HG02840 (cell line): ENCODE measurements at regions not wholly inside any gene's neighbourhood (a gene's known extent, or its start where the extent isn't known, plus 50 kb on each side); places are given as distances from the start of the nearest gene placed in this dataset.
"Not testable (repeated sequence)": the region's sequence is repeated elsewhere in the genome, so short reads cannot be mapped to it uniquely, and the experiment has no call there.

Experiments
- ATAC-seq: cut with Tn5 transposase; IDR thresholded peaks from one replicate; pipeline ENCODE4 v1.9.1; 2021; ENCODE audit warnings: mild to moderate bottlenecking, moderate library complexity, moderate number of reproducible peaks; ENCODE audit not compliant: unreplicated experiment, low FRiP score

DNA sequence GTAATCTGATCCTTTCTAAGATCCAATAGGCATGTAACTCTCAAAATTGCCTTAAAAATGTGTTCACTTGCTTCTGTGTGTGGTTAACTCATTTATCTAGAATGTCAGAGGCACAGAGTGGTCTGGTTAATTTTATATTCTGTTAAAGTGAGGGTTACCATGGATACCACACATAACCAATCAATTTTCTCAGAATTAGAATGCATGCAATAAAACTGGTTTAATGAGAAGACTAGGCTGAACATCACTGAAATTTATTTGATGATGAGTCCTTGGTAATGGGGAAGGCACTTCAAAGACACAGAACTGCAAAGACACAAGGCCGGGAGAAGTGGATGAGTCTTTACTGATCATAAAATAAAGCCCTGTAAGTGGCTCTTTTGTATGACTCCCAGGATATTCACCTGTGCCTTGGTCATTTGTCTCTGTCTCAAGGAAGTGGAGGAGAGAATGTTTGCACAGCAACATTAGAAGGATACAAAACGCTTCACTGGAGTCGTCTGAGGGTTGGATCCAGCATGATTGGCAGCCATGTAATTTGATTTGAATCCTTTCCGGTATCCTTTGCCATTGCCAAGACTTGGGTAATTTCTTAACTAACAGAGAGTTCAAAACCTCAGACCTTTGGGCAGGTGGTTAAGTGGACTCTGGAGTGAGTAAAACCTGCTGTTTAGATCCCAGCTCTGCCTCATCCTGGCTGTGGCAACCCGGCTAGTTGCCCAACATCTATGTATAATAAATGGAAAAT lies 94.0 kb upstream of the RBPJ start:
- ATAC-seq: no peak

DNA sequence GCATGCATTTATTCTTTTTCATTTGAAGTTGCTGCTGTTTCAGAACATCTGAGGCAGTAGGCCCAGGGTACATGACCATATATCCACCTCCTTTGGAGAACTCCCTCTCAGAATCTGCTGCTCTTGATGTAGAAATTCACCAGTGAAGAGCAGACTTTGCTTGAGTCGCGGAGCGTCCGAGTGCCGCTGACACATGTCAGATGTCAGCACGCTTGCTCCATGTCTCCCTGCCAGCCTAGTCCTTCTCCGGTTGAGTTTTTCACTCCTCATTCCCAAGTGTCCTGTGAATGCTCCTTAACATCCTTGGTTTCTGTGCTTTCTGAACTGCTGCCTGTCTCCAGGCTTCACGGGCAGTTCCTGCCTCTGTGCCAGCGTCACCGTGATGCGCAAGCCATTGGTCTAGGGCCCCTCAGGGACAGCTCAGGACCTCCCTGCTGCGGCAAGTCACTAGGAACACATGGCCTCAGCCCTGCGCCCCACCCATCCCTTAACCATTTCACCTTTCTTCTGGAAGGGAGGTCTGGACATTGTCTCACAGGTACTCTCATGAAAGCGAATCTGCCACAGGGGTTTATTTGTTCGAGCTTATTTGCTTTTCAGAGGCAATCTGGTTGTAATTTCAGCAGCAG lies 93.1 kb upstream of the RBPJ start:
- no peak for ATAC-seq

DNA sequence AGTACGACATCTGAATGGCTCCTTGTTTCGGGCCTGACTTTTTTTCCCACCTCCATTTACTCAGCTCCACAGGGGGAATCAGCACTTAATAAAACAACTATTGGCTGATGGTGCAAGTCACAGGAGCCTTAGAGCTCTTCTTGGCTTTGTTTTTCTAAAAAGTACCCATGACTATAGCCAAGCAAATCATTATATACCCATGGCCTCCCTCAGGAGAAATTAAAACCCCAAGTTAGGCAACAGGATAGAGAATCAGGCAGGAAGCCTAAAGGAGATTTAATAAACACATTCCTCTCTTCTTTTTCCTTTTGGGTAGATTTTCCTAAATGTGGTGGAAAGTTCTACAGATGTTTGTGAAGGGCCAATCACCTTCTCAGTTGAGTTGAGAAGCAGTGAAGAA lies 91.9 kb upstream of the RBPJ start:
- no peak for ATAC-seq

DNA sequence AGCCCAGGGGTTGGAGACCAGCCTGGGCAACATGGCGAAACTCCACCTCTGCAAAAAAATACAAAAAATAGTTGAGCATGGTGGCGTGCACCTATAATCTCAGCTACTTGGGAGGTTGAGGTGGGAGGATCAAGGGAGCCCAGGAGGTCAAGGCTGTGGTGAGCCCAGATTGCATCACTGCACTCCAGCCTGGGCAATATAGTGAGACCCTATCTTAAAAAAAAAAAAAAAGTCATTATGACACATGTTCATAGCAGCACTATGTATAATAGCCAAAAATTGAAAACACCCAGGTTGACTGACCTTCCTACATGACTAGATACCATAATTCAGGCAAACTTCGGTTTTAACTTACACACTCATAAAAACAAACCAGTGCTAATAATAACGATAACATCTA lies 90.8 kb upstream of the RBPJ start:
- no peak for ATAC-seq

DNA sequence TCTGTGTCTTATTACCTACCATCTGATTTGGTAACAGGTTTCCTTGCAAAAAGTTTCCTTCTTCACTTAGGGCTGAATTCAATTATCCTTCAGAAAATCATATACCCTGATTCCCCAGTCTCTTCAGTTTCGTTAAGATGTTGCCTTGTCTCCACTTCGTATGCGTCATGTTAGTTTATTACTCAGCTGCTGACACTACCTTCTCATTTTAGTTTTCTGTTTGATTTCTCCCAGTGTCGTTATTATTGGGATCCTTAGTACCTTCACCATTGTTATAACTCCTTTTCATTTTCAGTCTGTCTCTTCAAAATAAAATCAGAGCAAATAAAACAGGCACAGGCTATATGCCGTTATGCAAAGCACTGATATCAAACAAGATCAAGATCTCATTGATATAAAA lies 87.5 kb upstream of the RBPJ start:
- no peak for ATAC-seq

DNA sequence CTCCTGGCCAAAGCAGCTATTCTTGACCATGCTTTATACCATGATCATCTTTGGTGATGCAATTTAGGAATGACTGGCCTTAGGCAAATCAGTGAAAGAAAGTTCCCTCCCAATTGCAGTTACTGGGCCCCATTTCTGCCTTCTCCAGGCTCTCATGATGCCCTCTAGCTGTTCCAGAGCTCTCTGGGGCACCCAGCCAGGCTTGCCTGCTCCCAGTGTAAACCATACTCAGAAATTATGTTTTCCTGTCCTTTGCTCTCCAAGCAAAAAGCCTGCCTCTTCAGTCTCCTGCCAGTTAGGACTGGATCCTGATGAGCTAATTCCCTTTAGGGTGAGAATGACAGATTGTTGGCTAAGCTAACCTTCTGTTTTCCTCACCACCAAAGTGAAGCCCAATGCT lies 85.3 kb upstream of the RBPJ start:
- no peak for ATAC-seq

DNA sequence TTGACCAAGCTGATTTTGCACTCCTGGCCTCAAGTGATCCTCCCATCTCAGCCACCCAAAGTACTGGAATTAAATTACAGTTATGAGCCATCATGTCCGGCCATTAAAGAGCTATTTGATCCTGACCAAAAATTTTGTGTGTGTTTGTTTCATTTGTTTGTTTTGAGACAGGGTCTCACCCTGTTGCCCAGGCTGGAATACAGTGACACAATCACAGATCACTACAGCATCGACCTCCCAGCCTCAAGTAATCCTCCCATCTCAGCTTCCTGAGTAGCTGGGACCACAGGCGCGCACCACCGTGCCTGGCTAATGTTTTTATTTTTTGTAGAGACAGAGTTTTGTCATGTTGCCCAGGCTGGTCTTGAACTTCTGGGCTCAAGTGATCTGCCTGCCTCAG lies 82.9 kb upstream of the RBPJ start:
- no peak for ATAC-seq

DNA sequence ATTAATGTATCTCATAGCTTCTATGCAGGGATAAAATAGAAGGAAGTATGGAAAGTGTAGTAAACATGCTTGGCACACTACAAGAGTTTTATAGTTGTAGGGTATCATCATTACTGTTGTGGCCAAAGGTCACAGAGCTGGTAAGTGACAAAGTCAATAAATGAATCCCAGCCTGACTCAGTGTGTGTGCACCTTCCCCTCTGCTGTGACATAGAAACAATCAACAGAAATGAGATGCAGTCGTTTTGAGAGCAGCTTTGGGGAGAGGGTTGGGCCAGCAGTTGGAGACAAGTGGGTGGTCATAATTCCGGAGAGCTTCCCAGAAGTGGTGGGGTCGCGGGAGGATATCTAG lies 82.4 kb upstream of the RBPJ start:
- no peak for ATAC-seq

DNA sequence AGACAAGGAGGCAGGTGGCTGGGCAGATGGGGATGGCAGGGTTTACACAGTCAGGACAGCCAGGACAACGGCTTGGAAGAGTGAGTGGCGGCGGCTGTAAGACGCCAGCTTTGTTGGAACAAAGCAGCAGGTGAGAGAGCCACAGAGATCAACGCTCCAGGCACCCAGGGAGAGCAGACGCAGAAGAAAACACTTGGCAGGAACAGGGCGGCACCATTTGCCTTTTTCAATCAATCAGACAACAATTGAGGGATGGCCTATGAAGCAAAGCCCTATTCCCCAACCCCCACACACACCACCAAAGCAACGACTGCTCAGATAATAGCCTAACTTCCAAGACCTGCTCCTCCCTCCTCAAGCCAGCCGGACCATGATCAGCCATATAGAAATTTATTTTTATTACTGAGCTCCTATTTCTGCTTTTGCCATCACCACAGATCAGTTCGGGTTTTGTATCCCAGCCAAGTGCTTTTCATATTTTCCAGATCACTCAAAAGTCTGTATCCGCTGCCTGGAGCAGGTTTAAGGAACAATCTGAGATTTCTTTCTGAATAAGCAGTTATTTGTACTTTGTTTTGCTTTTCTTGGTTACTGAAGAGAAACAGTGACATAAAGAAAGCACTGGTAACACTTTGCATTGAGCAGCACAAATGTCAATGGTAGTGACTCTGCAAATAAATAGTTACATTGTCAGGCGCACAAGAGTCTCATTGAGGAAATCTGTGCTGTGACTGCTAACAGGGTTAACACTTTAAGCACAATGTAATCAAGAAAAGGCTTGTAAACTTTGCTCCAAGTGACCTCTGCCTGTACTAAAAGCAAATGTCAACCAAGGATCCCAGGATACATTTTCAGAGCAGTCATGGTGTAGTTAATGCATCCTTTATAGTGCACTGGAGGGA lies 81.8 kb upstream of the RBPJ start:
- no peak for ATAC-seq

DNA sequence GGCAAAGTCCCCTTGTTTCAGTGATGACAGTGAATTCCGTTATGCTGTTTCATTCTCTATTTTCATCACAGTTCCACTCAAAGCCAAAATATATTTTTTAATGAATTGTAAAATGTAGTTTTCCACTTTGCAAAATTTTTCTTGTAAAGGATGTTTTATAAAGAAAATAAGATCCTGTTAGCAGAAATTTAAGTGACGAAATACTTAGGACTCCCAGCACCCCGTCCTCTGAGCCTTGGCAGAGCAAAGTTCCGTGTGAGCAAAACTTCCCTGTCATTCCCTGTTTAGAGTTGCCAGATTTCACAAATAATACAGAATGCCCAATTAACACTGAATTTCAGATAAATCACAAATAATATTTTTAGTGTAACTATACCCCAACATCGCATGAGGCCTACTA lies 81.0 kb upstream of the RBPJ start:
- no peak for ATAC-seq

DNA sequence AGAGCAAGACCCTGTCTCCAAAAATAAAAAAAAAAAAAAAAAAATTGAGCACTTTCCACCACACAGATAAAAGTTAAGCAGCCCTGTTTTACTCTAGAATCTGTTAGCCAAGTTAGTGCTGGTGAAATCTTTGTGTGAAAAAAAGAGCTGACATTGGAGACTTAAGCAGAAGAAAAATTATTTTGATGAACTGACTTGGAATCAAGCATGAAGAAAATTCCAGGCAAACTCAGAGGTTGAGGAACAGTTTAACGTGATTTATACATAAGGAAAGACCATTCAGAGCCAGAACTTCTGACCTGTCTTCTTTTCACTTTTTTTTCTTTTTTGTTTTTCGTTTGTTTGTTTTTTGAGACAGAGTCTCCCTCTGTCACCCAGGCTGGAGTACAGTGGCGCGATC lies 79.6 kb upstream of the RBPJ start:
- ATAC-seq: no peak

DNA sequence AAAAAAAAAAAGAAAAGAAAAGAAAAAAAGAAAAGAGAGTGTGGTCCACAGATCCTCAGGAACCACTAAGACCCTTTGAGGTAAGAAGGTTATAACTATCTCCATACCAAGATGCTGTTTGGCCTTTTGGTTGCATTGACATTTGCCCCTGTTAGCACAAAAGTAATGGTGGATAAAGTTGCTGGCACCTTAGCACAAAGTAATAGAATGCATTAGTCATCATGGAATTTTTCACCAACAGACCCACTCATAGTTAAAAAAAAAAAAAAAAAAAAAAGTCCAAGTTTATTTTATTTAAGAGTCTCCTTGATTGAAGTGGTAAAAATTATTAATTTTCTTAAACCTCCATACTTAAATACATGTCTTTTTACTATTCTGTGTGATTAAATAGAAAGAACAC lies 78.4 kb upstream of the RBPJ start:
- ATAC-seq: no peak

DNA sequence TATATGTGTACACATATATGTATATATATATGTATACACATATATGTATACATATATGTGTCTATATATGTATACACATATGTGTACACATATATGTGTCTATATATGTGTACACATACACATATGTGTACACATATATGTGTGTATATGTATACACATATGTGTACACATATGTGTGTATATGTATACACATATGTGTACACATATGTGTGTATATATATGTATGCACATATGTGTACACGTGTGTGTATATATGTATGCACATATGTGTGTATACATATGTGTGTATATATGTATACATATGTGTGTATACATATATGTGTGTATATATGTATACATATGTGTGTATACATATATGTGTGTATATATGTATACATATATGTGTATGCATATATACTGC lies 76.7 kb upstream of the RBPJ start:
- ATAC-seq: not testable (repeated sequence)

DNA sequence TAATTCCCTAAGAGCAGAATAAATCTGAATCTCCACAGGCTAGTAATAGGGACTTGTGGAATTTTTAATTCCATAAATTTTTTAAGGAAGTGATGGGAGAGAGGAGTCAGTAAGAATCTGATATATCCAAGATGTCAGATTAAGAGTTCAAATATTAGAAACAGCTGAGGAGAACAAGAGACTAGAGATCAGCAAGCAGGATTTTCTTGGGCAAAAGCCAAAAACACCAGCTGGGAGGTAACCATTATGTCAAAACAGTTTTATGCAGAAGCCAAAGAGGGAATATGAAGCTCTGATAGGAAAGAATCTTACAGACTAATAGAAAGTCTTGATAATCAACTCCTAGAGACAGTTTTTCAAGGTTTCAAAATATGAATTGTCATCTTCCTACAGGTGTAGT lies 72.2 kb upstream of the RBPJ start:
- no peak for ATAC-seq

DNA sequence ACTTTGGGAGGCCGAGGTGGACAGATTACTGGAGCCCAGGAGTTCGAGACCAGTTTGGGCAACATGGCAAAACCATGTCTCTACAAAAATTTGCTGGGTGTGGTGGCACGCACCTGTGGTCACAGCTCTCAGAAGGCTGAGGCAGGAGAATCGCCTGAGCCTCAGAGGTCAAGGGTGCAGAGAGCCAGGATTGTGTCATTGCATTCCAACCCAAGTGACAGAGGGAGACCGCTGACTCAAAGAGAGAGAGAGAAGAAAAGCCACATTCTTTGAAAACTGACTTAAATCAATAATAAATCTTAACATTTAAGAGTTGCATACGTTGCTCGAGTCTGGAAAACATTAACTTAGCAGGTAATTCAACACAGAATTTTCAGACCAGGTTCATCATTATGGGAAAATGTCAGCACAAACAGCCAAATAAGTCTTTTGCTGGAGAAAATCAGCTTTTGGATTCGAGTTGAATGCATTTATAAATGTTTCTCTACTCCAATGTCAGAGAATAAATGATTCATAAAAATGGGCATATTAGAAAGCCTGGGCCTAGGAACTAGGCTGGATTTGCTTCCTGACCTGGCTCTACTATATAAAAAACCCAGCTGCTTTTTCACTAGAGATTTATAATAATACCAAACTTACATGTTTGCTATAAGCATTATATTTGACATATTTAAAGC lies 68.3 kb upstream of the RBPJ start:
- ATAC-seq: no peak

DNA sequence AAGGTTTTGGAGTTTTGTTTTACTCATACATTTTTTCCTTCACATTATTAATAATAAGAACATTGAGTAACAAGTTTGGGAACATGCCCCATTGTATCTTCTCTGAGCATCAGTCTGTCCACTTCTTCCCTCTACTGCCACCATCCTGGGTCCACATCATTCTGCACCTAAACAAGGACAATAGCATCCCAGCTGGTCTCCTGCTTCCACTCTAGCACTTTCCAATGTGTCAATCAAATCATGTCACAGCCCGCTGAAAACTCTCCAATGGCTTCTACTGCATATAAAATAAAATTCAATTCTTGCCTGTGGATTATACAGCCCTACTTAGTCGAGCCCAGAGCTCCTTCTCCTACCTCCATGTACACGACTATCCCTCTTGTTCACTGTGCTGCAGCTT lies 66.8 kb upstream of the RBPJ start:
- ATAC-seq: no peak

DNA sequence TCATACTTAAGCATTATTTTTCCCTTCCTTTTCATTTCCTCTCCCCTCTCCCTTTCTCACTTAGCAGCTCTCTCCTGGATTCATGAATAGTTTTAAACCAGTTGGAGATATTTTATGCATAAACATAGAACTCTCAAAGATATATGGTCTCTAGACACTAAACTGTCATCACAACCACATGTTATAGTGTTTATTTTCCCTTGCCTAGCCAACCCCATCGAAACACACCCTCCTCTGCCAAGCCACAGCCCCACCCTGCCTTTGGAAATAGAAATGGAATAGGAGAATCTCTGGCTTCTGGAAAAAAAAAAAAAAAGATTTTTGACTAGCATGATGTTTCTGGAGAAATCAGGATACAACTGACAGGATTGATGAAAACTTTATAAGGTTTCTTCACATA lies 64.8 kb upstream of the RBPJ start:
- no peak for ATAC-seq

DNA sequence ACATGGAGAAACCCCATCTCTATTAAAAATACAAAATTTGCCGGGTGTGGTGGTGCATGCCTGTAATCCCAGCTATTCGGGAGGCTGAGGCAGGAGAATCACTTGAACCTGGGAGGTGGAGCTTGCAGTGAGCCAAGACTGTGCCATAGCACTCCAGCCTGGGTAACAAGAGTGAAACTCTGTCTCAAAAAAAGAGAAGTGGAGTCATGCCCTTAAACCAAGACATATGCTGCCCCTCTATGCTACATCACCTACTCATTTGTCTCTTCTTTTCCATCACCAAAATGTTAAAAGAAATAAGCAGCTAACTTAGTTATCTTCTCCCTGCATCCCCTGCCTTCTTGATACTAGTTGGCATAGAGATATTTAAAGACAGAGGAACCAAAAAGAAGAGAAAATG lies 63.4 kb upstream of the RBPJ start:
- ATAC-seq: not testable (repeated sequence)

DNA sequence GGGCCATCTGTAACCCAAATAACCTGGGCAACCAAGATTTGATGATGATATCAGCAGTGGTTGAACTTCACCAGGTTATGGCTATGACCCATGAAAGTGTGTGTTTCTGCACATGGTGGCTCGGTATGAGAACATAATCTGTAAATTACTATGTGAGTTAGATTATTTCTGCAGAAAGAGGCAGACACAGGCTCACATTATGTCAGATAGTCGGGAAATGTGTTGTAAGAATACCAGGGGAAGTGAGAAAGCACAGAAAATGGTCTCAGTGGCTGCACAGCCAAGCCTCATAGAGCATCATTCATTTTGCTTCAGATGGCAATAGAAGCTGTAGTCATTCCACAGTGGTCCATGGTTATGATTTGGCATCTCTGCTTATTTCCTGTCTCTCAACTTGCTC lies 63.0 kb upstream of the RBPJ start:
- ATAC-seq: no peak

DNA sequence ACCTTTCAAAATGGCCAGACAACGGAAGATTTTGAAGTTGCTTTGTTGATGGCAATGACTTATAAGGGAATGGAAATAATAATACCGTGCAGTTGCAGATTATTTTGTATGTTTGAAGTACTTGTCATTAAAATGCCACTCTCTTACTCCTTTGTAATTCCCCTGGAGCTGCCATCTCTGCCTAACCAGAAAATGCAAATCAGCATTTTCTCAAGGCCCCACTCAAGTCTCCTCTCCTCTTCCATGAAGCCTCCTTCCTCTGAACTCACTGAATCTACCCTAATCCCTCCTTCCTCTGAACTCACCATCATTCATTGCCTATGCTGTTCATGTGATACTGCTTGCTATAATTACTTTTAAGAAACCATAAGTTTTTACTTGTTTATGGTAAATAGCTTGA lies 60.2 kb upstream of the RBPJ start:
- ATAC-seq: no peak

DNA sequence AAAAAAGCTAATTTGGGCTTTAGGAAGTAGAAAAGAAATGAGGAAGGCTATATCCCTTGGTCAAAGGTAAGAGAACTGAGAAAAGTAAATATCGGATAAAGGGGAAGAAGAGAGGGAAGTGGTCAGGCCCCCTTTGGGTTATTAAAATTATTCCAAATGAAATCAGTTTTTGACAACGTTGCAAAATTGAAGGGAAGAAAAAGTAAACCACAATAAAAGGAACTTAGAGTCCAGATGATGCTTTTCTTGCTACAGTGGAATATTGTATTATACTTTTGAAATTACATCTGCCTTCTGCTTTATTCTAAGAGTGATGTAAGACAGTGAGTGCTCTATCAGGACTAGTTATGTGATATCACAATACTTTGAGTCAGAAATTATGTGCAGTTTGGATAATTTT lies 59.4 kb upstream of the RBPJ start:
- no peak for ATAC-seq
